GM19395 (cell line): ENCODE measurements at regions not wholly inside any gene's neighbourhood (a gene's known extent, or its start where the extent isn't known, plus 50 kb on each side); places are given as distances from the start of the nearest gene placed in this dataset.
"Not testable (repeated sequence)": the region's sequence is repeated elsewhere in the genome, so short reads cannot be mapped to it uniquely, and the experiment has no call there.

Source experiments
- ATAC-seq: cut with Tn5 transposase; IDR thresholded peaks from one replicate; pipeline ENCODE4 v1.9.1; 2021; ENCODE audit warnings: mild to moderate bottlenecking, moderate library complexity; ENCODE audit not compliant: unreplicated experiment

- no peak for ATAC-seq
Observed at GRCh38 chr15:26129852-26130251, 266.7 kb upstream of the ATP10A start.

GRCh38 chr15:26128611-26129140, 265.5 kb upstream of the ATP10A start:
- ATAC-seq, result no peak

- ATAC-seq, result no peak
Observed at GRCh38 chr15:26126819-26127387, 263.8 kb upstream of the ATP10A start.

GRCh38 chr15:26126070-26126469, 262.9 kb upstream of the ATP10A start:
- ATAC-seq, result no peak

GRCh38 chr15:26125664-26126063, 262.5 kb upstream of the ATP10A start:
- ATAC-seq, result no peak

DNA sequence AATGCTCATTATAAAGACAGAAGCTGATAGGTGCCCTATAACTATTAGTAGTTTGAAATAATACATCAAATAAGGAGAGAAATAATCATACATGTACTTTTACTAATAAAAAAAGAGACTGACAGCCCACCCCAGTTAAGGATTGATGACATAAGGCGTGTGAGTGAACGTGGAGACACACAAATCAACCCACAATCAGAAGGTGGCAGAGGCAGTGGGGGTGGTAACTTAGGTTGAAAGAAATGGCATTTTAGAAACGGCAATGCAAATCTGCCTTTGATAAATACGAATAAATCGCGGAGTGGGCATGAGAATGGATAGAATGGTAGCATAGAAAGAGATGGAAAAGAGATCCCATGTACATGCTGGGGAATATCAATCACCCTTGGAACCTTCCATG, 256.2 kb upstream of the ATP10A start:
- ATAC-seq, result no peak

GRCh38 chr15:26115229-26115943, 252.3 kb upstream of the ATP10A start:
- ATAC-seq, result no peak

GRCh38 chr15:26114128-26114527, 251.0 kb upstream of the ATP10A start:
- ATAC-seq, result not testable (repeated sequence)

DNA sequence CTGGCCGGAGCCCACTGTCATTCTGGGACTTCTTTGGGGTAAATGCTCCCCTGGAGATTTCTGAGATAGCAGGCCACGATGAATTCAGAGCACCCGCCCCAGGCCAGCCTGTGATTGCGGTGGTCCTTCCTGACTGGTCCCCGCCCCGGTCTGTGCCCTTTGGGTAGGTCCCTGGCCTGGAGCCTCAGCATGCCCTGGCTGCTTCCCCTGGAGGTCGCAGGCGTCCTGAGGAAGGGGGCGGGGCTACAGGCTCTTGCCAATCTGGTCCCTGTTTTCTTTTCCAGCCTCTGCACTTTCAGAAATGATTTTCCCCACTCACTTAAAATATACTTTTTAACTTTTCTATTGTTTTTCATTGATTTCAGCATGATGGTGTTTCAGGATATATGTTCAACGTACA, 250.2 kb upstream of the ATP10A start:
- ATAC-seq, result no peak

DNA sequence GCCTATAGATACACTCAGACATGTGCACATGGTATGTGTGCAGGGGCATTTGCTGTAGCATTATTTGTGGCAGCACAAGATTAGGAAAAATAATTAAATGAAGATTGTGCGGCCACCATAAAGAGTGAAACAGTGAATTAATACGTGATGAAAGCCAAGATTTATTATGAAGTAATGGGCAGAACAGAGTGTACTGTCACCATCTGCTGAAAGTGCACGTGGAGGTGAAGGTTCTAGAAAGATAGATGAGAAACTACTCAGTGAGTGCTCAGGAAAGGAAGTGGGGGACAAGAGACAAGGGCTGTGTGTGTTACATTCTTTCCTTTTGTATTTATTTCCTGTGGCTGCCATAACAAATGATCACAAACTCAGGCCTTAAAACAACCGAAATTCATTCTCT, 246.1 kb upstream of the ATP10A start:
- no peak for ATAC-seq

DNA sequence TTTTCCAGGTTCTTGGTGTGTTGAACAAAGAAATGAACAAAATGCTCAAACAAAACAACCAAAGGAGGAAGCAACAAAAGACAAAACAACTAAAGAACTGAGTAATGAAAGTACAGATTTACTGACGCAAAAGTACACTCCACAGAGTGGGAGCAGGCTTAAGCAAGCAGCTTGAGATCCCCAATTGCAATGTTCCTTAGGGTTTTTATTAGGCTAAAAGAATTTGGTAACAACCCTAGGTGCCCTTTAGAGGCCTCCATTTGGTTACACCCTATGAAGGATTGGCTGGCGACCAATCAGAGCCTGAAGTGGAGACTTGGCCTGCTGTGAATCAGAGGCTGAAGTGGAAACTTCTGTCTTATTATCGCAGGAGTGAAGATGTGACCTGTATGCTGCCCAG, 243.4 kb upstream of the ATP10A start:
- no peak for ATAC-seq

DNA sequence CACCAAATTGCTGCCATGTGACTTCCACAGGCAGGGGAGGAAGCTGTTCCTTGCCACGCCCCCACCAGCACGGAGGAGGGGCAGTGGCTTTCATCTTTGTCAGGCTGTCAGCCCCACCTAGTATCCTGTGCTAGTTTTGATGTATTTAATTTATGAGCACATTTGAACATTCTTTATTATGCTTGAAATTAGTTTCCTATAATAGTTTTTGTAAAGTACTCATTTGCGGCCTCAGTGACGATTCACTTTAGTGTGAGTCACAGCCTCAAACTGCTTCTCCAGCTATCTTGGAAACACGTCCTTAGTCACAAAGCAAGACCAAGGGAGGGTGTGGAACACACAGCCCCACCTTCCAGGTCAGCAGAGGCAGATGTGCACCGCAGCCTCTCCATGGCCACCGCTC, 239.9 kb upstream of the ATP10A start:
- ATAC-seq, result no peak

DNA sequence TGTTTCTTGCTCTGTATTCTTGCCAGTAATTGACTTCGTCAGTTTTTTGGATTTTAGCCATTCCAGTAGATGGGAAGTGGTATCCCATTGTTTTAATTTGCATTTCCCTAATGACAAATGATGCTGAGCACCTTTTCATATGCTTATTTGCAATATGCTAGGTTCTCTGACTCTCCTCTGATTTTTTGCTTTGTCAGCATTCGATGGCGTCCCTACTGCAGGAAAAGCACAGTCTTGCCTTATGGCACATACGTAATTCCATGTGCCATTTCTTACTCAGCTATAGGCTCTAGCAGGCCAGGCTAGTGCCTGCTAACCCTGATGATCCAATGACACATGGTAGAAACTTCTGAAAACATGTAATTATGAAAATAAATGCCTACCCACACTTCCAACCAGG, 239.2 kb upstream of the ATP10A start:
- no peak for ATAC-seq

- no peak for ATAC-seq
Observed at GRCh38 chr15:26101443-26101842, 238.3 kb upstream of the ATP10A start.

GRCh38 chr15:26098801-26099200, 235.7 kb upstream of the ATP10A start:
- ATAC-seq, result no peak

DNA sequence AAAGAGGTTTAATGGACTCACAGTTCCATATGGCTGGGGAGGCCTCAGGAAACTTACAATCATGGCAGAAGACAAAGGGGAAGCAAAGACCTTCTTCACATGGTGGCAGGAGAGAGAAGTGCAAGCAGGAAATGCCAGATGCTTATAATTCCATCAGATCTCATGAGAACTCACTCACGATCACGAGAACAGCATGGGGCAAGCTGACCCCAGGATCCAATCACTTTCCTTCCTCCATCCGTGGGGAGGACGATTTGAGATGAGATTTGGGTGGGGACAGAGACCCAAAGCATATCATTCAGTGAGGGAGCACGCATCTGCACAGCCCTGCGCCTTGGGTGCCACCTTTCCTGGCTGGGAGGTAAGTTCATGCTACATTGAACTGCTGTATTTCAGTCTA, 234.1 kb upstream of the ATP10A start:
- ATAC-seq, result no peak

GRCh38 chr15:26096581-26096980, 233.5 kb upstream of the ATP10A start:
- ATAC-seq, result no peak

- ATAC-seq, result no peak
Observed at GRCh38 chr15:26095710-26096330, 232.7 kb upstream of the ATP10A start.

- ATAC-seq, result no peak
Observed at GRCh38 chr15:26091184-26091583, 228.1 kb upstream of the ATP10A start.

GRCh38 chr15:26087881-26088280, 224.8 kb upstream of the ATP10A start:
- no peak for ATAC-seq

DNA sequence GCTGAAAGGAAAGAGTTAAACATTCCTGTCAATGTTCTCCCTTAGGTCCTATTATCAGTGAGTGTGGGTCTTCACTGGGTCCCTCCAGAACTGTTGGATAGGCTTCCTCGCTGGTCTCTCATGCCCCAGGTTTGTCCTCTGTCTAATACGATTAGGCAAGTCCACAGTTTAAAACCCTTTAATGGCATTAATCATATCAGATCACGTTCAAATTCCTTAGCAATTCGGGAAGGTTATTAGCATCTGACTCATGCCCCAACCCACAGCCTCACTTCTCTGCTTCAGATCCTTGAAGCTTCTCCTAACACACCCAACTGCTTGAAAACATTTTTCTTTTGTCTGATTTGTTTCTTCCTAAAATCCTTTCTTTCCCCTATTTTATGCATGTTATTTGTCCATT, 224.3 kb upstream of the ATP10A start:
- no peak for ATAC-seq

DNA sequence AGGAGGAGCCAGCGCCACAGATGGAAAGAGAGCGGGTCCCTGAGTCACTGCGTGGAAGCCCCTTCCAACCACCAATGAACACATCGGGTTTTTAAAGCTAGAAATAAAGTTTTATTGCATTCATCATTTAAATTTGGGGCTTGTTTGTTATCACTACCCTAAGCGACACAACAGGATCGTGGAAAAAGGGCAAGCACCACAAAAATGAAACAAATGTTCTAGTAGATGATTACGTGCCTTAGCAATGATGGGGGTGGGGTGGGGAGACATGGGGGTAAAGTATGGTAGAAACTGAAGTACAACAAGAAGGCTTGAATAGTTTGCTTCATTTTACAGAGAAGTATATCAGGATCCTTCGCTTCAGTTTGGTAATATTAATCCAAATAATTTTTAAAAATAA, 221.6 kb upstream of the ATP10A start:
- ATAC-seq, result no peak
